Upper lobe of left lung (tissue), 4 donors: ENCODE measurements at regions not wholly inside any gene's neighbourhood (a gene's known extent, or its start where the extent isn't known, plus 50 kb on each side); places are given as distances from the start of the nearest gene placed in this dataset.

Experiments used
- POLR2AphosphoS5 ChIP-seq, 2 donors: sonication (generic); formaldehyde crosslinking; IDR thresholded peaks; one replicate each; pipeline ENCODE4 v1.5.1; 2017; ENCODE audit warnings: antibody characterized with exemption in 2 of 2
- TF ChIP-seq, protein P1 (sequence below), 6 experiments: fragments of 450-650 bp in 4 of 6; fragments of 200-600 bp in 2 of 6; sonication (generic) in 2 of 6; IDR thresholded peaks; one replicate each; pipeline ENCODE4 v1.5.1; 2016 to 2019; ENCODE audit warnings: antibody characterized with exemption in 6 of 6

GRCh38 chr1:62951428-62951827 is 167.5 kb downstream of the ATG4C start:
- TF ChIP-seq, protein P1, sequence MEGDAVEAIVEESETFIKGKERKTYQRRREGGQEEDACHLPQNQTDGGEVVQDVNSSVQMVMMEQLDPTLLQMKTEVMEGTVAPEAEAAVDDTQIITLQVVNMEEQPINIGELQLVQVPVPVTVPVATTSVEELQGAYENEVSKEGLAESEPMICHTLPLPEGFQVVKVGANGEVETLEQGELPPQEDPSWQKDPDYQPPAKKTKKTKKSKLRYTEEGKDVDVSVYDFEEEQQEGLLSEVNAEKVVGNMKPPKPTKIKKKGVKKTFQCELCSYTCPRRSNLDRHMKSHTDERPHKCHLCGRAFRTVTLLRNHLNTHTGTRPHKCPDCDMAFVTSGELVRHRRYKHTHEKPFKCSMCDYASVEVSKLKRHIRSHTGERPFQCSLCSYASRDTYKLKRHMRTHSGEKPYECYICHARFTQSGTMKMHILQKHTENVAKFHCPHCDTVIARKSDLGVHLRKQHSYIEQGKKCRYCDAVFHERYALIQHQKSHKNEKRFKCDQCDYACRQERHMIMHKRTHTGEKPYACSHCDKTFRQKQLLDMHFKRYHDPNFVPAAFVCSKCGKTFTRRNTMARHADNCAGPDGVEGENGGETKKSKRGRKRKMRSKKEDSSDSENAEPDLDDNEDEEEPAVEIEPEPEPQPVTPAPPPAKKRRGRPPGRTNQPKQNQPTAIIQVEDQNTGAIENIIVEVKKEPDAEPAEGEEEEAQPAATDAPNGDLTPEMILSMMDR (IDR thresholded peaks at IDR 0.05) = no peak
- TF ChIP-seq POLR2AphosphoS5 (IDR thresholded peaks at IDR 0.05) = no peak
